DMS79 (cell line): ENCODE measurements at regions not wholly inside any gene's neighbourhood (a gene's known extent, or its start where the extent isn't known, plus 50 kb on each side); places are given as distances from the start of the nearest gene placed in this dataset.

Source experiments
- DNase-seq: peaks from one replicate; lab custom pipeline; 2025; lab: John Stamatoyannopoulos, UW

- DNase-seq, result no peak
Measured at GRCh38 chr2:145777914-145778313, 1258.0 kb upstream of the ZEB2 start.

GRCh38 chr2:145777297-145777696, 1257.4 kb upstream of the ZEB2 start:
- DNase-seq, result no peak

GRCh38 chr2:145775591-145775990, 1255.7 kb upstream of the ZEB2 start:
- no peak for DNase-seq

GRCh38 chr2:145771525-145771924, 1251.6 kb upstream of the ZEB2 start:
- DNase-seq, result no peak

- no peak for DNase-seq
Measured at GRCh38 chr2:145769011-145769716, 1249.2 kb upstream of the ZEB2 start.

- no peak for DNase-seq
Measured at GRCh38 chr2:145765874-145766273, 1246.0 kb upstream of the ZEB2 start.

GRCh38 chr2:145764631-145765030, 1244.7 kb upstream of the ZEB2 start:
- DNase-seq, result peak; percentile 87

- DNase-seq, result no peak
Measured at GRCh38 chr2:145760781-145761649, 1241.1 kb upstream of the ZEB2 start.

- DNase-seq, result no peak
Measured at GRCh38 chr2:145759228-145759915, 1239.5 kb upstream of the ZEB2 start.

GRCh38 chr2:145757503-145758246, 1237.8 kb upstream of the ZEB2 start:
- DNase-seq, result no peak

- DNase-seq, result no peak
Measured at GRCh38 chr2:145755019-145755837, 1235.3 kb upstream of the ZEB2 start.

- DNase-seq, result no peak
Measured at GRCh38 chr2:145753966-145754365, 1234.0 kb upstream of the ZEB2 start.

GRCh38 chr2:145753041-145753608, 1233.2 kb upstream of the ZEB2 start:
- DNase-seq, result no peak

- peak; percentile 63 for DNase-seq
Measured at GRCh38 chr2:145752091-145752806, 1232.3 kb upstream of the ZEB2 start.

GRCh38 chr2:145751629-145752028, 1231.7 kb upstream of the ZEB2 start:
- DNase-seq, result no peak

- no peak for DNase-seq
Measured at GRCh38 chr2:145751155-145751554, 1231.2 kb upstream of the ZEB2 start.

GRCh38 chr2:145750612-145751011, 1230.7 kb upstream of the ZEB2 start:
- no peak for DNase-seq

- no peak for DNase-seq
Measured at GRCh38 chr2:145750144-145750543, 1230.2 kb upstream of the ZEB2 start.

- no peak for DNase-seq
Measured at GRCh38 chr2:145749556-145749955, 1229.6 kb upstream of the ZEB2 start.

GRCh38 chr2:145748927-145749326, 1229.0 kb upstream of the ZEB2 start:
- no peak for DNase-seq
